Fibroblast of skin of scalp (primary cell): ENCODE measurements at regions not wholly inside any gene's neighbourhood (a gene's known extent, or its start where the extent isn't known, plus 50 kb on each side); places are given as distances from the start of the nearest gene placed in this dataset.
A peak's percentile ranks its signal among the peaks of the same experiment; 100 is the strongest.

Source experiments
- DNase-seq: peaks from one replicate; pipeline ENCODE4 v3.0.0-alpha.2; 2013

GRCh38 chr1:221437926-221438325 lies 304.0 kb downstream of the DUSP10 start:
- DNase-seq = peak; percentile 69

- DNase-seq = peak; percentile 80
Observed at GRCh38 chr1:221439008-221439746, 302.7 kb downstream of the DUSP10 start.

GRCh38 chr1:221439747-221440501 lies 302.0 kb downstream of the DUSP10 start:
- peak; percentile 97 for DNase-seq

GRCh38 chr1:221440658-221441057 lies 301.2 kb downstream of the DUSP10 start:
- no peak for DNase-seq

GRCh38 chr1:221442056-221442455 lies 299.8 kb downstream of the DUSP10 start:
- DNase-seq = no peak

- no peak for DNase-seq
Observed at GRCh38 chr1:221444346-221444745, 297.5 kb downstream of the DUSP10 start.

GRCh38 chr1:221448585-221449175 lies 293.2 kb downstream of the DUSP10 start:
- DNase-seq = no peak

GRCh38 chr1:221449194-221449593 lies 292.7 kb downstream of the DUSP10 start:
- no peak for DNase-seq

- no peak for DNase-seq
Observed at GRCh38 chr1:221449801-221450470, 292.0 kb downstream of the DUSP10 start.

GRCh38 chr1:221451741-221452140 lies 290.1 kb downstream of the DUSP10 start:
- DNase-seq = no peak

GRCh38 chr1:221454096-221454495 lies 287.8 kb downstream of the DUSP10 start:
- DNase-seq = peak; percentile 43

GRCh38 chr1:221456918-221457317 lies 285.0 kb downstream of the DUSP10 start:
- no peak for DNase-seq

- no peak for DNase-seq
Observed at GRCh38 chr1:221457685-221458446, 284.0 kb downstream of the DUSP10 start.

GRCh38 chr1:221458447-221459156 lies 283.3 kb downstream of the DUSP10 start:
- peak; percentile 41 for DNase-seq

- no peak for DNase-seq
Observed at GRCh38 chr1:221459558-221459957, 282.3 kb downstream of the DUSP10 start.

GRCh38 chr1:221462345-221462744 lies 279.5 kb downstream of the DUSP10 start:
- DNase-seq = no peak

- peak; percentile 57 for DNase-seq
Observed at GRCh38 chr1:221468546-221468945, 273.3 kb downstream of the DUSP10 start.

GRCh38 chr1:221469476-221469875 lies 272.4 kb downstream of the DUSP10 start:
- no peak for DNase-seq

- no peak for DNase-seq
Observed at GRCh38 chr1:221470000-221470698, 271.7 kb downstream of the DUSP10 start.

GRCh38 chr1:221473411-221473810 lies 268.5 kb downstream of the DUSP10 start:
- no peak for DNase-seq

- no peak for DNase-seq
Observed at GRCh38 chr1:221477252-221477651, 264.6 kb downstream of the DUSP10 start.
